A549 (cell line): ENCODE measurements at regions not wholly inside any gene's neighbourhood (a gene's known extent, or its start where the extent isn't known, plus 50 kb on each side); places are given as distances from the start of the nearest gene placed in this dataset.

Source experiments
- CEBPB ChIP-seq, 2 experiments: fragments of >200 bp in 1 of 2; sonication (Bioruptor Twin) in 1 of 2; formaldehyde crosslinking in 1 of 2; IDR thresholded peaks; 2 replicates each; pipeline ENCODE4 v1.6.1; 2012 to 2016
- CHD2 ChIP-seq: fragments of 150-350 bp; IDR thresholded peaks from 2 replicates; pipeline ENCODE4 v1.6.1; 2014; ENCODE audit warnings: low read length; ENCODE audit not compliant: partially characterized antibody
- CTCF ChIP-seq: fragments of >200 bp; sonication (Bioruptor Twin); formaldehyde crosslinking; IDR thresholded peaks from 3 replicates; pipeline ENCODE4 v1.5.1; 2016
- ELK1 ChIP-seq: fragments of 150-350 bp; IDR thresholded peaks from 2 replicates; pipeline ENCODE4 v1.6.1; 2014; ENCODE audit warnings: low read depth, mild to moderate bottlenecking, low read length
- EP300 ChIP-seq, 2 experiments: fragments of >200 bp; sonication (Bioruptor Twin); formaldehyde crosslinking; IDR thresholded peaks; 2 replicates in 1 of 2; 3 replicates in 1 of 2; pipeline ENCODE4 v1.6.1; 2016 to 2017
- MAZ ChIP-seq: fragments of 150-350 bp; IDR thresholded peaks from 2 replicates; pipeline ENCODE4 v1.6.1; 2014; ENCODE audit warnings: antibody characterized with exemption, low read depth, low read length, borderline replicate concordance
- POLR2A ChIP-seq: IDR thresholded peaks from 2 replicates; pipeline ENCODE4 v1.6.1; 2012; ENCODE audit warnings: mild to moderate bottlenecking, low read length
- RAD21 ChIP-seq, 2 experiments: fragments of >200 bp in 1 of 2; sonication (Bioruptor Twin) in 1 of 2; formaldehyde crosslinking in 1 of 2; IDR thresholded peaks in 1 of 2; conservative IDR thresholded peaks in 1 of 2; 2 replicates in 1 of 2; 3 replicates in 1 of 2; pipeline ENCODE4 v1.6.1; 2012 to 2018; ENCODE audit warnings: inconsistent platforms in 1 of 2
- REST ChIP-seq: fragments of 200-600 bp; sonication (generic); IDR thresholded peaks from 2 replicates; pipeline ENCODE4 v1.6.1; 2016; ENCODE audit warnings: antibody characterized with exemption, mild to moderate bottlenecking, moderate library complexity
- RNF2 ChIP-seq: fragments of 200-600 bp; sonication (generic); IDR thresholded peaks from 2 replicates; pipeline ENCODE4 v1.6.1; 2016; ENCODE audit warnings: low read depth, mild to moderate bottlenecking, antibody characterized with exemption, moderate library complexity, borderline replicate concordance
- SMC3 ChIP-seq: fragments of >200 bp; sonication (Bioruptor Twin); formaldehyde crosslinking; IDR thresholded peaks from 3 replicates; pipeline ENCODE4 v1.6.1; 2018; ENCODE audit warnings: inconsistent platforms

GRCh38 chr5:173793648-173794548 lies 94.3 kb upstream of the CPEB4 start:
- TF ChIP-seq CTCF (no peak), SMC3 (no peak), ELK1 (no peak), RNF2 (no peak), EP300 (IDR thresholded peaks at IDR 0.05) (no peak), POLR2A (no peak), MAZ (no peak), REST (no peak), RAD21 (conservative IDR thresholded peaks at IDR 0.05 in 1 of 2, IDR thresholded peaks at IDR 0.05 in 1 of 2) (no peak), CEBPB (IDR thresholded peaks at IDR 0.05) (no peak), CHD2 (no peak)
